Coronary artery (tissue), 2 donors: ENCODE measurements at regions not wholly inside any gene's neighbourhood (a gene's known extent, or its start where the extent isn't known, plus 50 kb on each side); places are given as distances from the start of the nearest gene placed in this dataset.

Source experiments
- DNase-seq: peaks from one replicate; pipeline ENCODE4 v3.0.0-alpha.2; 2017; ENCODE audit warnings: low spot score
- H3K27ac ChIP-seq, 2 donors: fragments of 200-600 bp; sonication (generic); one replicate each; pipeline ENCODE4 v1.5.1; 2016 to 2019
- H3K4me3 ChIP-seq: fragments of 200-600 bp; sonication (generic); 2 replicates; pipeline ENCODE4 v1.5.1; 2016; ENCODE audit warnings: mild to moderate bottlenecking, moderate library complexity
- CTCF ChIP-seq: fragments of 200-600 bp; sonication (generic); IDR thresholded peaks from one replicate; pipeline ENCODE4 v1.5.1; 2019; ENCODE audit warnings: antibody characterized with exemption

GRCh38 chr10:130740915-130741750 lies 570.4 kb downstream of the TCERG1L start:
- H3K27ac ChIP-seq, result no peak overlapping the region

DNA sequence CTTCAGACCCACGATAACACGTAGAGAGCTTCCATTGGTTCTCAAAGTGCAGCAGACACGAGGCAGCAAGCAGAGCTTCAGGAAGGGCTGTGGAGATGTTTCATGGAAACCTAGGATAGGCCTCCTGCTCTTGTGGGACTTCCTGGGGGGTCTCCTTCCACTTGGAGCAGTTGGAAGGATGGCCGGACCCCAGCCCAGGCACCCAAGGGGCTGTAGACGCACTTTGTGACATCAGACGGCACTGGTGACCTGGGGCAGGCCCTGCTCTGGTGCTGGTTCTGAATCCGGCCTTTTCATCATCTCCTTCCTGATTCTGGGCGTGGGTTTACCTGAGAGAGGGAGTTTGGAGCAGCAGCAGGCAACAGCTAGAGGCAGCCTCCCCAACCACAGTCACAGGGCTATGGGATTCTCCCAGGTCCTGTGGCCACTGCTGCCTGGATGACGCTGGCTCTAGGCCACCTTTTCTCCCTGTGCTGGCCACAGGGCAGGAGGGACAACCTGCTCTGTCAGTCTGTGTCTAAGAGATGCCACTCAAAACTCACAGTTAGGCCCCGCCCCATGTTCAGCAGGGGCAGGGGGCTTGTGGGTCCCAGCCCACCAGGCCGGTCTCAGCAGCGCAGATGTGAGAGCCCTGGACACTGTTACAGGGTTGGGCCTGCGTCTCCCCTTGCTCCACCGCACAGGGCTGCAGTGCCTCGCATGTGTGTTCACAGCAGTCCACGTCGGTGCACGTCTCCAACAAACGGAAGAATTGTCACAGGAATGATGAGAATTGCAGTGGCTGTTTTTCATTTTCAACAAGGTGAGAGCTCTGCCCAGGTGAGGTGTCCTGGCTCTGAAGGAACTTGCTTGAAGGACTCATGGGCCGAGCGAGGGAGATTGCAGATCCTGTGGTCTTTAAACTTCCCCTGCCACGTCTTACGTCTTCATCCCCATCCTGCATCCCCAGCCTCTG lies 569.3 kb downstream of the TCERG1L start:
- DNase-seq, result peak; percentile 60
- H3K4me3 ChIP-seq, result no peak overlapping the region
- TF ChIP-seq CTCF, result no peak
- H3K27ac ChIP-seq, result no peak overlapping the region

More at GRCh38 chr10:130740915-130741750, 570.4 kb downstream of the TCERG1L start:
- TF ChIP-seq CTCF, result no peak
- peak; percentile 65 for DNase-seq
- no peak overlapping the region for H3K4me3 ChIP-seq

GRCh38 chr10:130742941-130743675 lies 568.4 kb downstream of the TCERG1L start:
- peak; percentile 24 for DNase-seq
- no peak for TF ChIP-seq CTCF
- no peak overlapping the region for H3K4me3 ChIP-seq
- H3K27ac ChIP-seq, result no peak overlapping the region

DNA sequence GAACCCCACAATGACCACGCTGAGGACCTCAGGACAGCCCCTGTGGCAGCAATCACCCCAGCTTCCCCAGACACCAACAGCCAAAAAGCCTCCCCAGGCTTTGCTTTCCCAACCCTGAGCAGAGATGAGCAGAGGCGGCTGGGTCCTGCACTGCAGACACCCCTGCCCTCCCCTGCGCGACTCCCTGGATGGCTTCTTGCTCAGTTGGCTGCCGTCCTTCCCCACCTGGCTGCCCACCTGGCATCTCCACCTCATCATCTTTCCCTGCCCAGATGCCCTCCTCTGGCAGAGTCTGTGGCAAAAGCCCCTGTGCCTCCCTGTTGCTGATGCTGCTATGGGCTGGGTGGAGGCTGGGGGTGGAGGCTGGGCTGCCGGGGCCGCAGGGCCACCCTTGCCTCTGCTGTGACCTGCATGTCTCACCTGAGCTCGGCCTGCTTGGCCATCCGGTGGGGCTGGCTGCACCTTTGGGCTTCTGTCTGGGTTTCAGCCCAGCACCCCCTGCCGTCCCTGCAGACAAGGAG lies 567.7 kb downstream of the TCERG1L start:
- peak; percentile 69 for DNase-seq
- H3K27ac ChIP-seq, result no peak overlapping the region
- H3K4me3 ChIP-seq, result no peak overlapping the region
- TF ChIP-seq CTCF, result no peak

GRCh38 chr10:130744631-130745030 lies 566.9 kb downstream of the TCERG1L start:
- no peak overlapping the region for H3K4me3 ChIP-seq
- peak; percentile 22 for DNase-seq
- TF ChIP-seq CTCF, result no peak
- H3K27ac ChIP-seq, result no peak overlapping the region

DNA sequence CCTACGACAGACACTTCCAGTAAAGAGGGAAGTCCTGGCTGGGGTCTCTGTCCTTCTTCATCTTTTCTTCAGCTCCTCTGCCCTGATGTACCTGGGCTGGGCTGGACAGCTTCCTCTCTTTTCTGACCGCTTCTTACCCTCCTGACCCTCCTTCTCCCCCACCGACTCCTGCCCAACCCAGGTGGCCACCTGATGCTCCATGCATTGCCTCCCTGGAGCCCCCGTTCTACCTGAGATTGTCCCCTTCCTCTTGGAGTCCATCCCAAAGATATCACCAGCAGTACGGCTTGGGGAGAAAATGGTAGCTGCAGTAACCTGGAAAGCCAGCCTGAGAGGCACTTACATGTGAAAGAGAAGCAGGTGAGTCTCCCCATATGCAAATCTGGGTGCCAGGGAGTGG lies 566.3 kb downstream of the TCERG1L start:
- peak; percentile 29 for DNase-seq
- H3K27ac ChIP-seq, result no peak overlapping the region
- no peak for TF ChIP-seq CTCF
- no peak overlapping the region for H3K4me3 ChIP-seq
